Thymus (tissue), 11 donors: ENCODE measurements at regions not wholly inside any gene's neighbourhood (a gene's known extent, or its start where the extent isn't known, plus 50 kb on each side); places are given as distances from the start of the nearest gene placed in this dataset.
"Not testable (repeated sequence)": the region's sequence is repeated elsewhere in the genome, so short reads cannot be mapped to it uniquely, and the experiment has no call there.

Source experiments
- DNase-seq, 9 donors: peaks; one replicate each; pipeline ENCODE4 v3.0.0-alpha.2; 2013; ENCODE audit warnings: low spot score in 9 of 9, low read depth in 6 of 9, missing footprints in 1 of 9
- H3K27ac ChIP-seq, 2 donors: one replicate each; pipeline ENCODE4 v1.5.1; 2013; ENCODE audit warnings: control low read depth in 1 of 2, low read depth in 1 of 2, low read length in 1 of 2, mild to moderate bottlenecking in 1 of 2, moderate library complexity in 1 of 2
- H3K27me3 ChIP-seq, 2 donors: one replicate each; pipeline ENCODE4 v1.5.1; 2013; ENCODE audit warnings: low read length in 1 of 2; ENCODE audit not compliant: control insufficient read depth in 2 of 2, insufficient read depth in 1 of 2
- H3K36me3 ChIP-seq, 2 donors: one replicate each; pipeline ENCODE4 v1.5.1; 2013; ENCODE audit warnings: low read length in 1 of 2, mild to moderate bottlenecking in 1 of 2, moderate library complexity in 1 of 2; ENCODE audit not compliant: control insufficient read depth in 2 of 2, insufficient read depth in 2 of 2
- H3K4me1 ChIP-seq, 2 donors: one replicate each; pipeline ENCODE4 v1.5.1; 2013; ENCODE audit warnings: low read length in 2 of 2; ENCODE audit not compliant: control insufficient read depth in 2 of 2, insufficient read depth in 2 of 2
- H3K4me3 ChIP-seq, 2 donors: one replicate each; pipeline ENCODE4 v1.5.1; 2013; ENCODE audit warnings: low read length in 2 of 2, control low read depth in 1 of 2, mild to moderate bottlenecking in 1 of 2
- H3K9me3 ChIP-seq, 2 donors: one replicate each; pipeline ENCODE4 v1.5.1; 2013; ENCODE audit warnings: low read length in 1 of 2, mild to moderate bottlenecking in 1 of 2; ENCODE audit not compliant: control insufficient read depth in 2 of 2, insufficient read depth in 1 of 2
- WGBS: extraction: QIAGEN DNeasy Blood & Tissue Kit; methylation state at CpG from one replicate; pipeline ENCODE4 v1.1.7; 2013; 5-methylcytosine and 5-hydroxymethylcytosine counted together
- donor health status: healthy.

- H3K4me1 ChIP-seq = no peaks in the 10 kb centered on the region
- no peak overlapping the region for H3K27ac ChIP-seq
- H3K36me3 ChIP-seq = no peaks in the 10 kb centered on the region
- DNase-seq = no peak
- no peak overlapping the region for H3K4me3 ChIP-seq
- H3K9me3 ChIP-seq = no peaks in the 10 kb centered on the region
- H3K27me3 ChIP-seq = no peaks in the 10 kb centered on the region
Observed at GRCh38 chr2:83908750-83909149, 550.3 kb downstream of the SUCLG1 start.

GRCh38 chr2:83901317-83901716 is 557.8 kb downstream of the SUCLG1 start:
- Histone ChIP-seq H3K36me3 (no peaks in the 10 kb centered on the region), H3K4me1 (no peaks in the 10 kb centered on the region), H3K4me3 (no peak overlapping the region), H3K27ac (no peak overlapping the region), H3K9me3 (no peaks in the 10 kb centered on the region), H3K27me3 (no peaks in the 10 kb centered on the region)
- DNase-seq = no peak
- 69% methylated on average over 3 of the region's 3 CpGs for WGBS

GRCh38 chr2:83900862-83901261 is 558.2 kb downstream of the SUCLG1 start:
- H3K4me1 ChIP-seq = no peaks in the 10 kb centered on the region
- DNase-seq = no peak
- H3K4me3 ChIP-seq = no peak overlapping the region
- no peaks in the 10 kb centered on the region for H3K27me3 ChIP-seq
- H3K36me3 ChIP-seq = no peaks in the 10 kb centered on the region
- 56% methylated on average over 1 of the region's 1 CpG for WGBS
- no peak overlapping the region for H3K27ac ChIP-seq
- no peaks in the 10 kb centered on the region for H3K9me3 ChIP-seq

- no peaks in the 10 kb centered on the region for H3K27me3 ChIP-seq
- 99% methylated on average over 1 of the region's 1 CpG for WGBS
- H3K4me3 ChIP-seq = no peak overlapping the region
- H3K27ac ChIP-seq = no peak overlapping the region
- no peaks in the 10 kb centered on the region for H3K9me3 ChIP-seq
- no peaks in the 10 kb centered on the region for H3K36me3 ChIP-seq
- H3K4me1 ChIP-seq = no peaks in the 10 kb centered on the region
- no peak for DNase-seq
Observed at GRCh38 chr2:83899271-83899670, 559.8 kb downstream of the SUCLG1 start.

GRCh38 chr2:83894976-83895375 is 564.1 kb downstream of the SUCLG1 start:
- no peak for DNase-seq
- 91% methylated on average over 3 of the region's 3 CpGs for WGBS
- H3K4me3 ChIP-seq = no peak overlapping the region

GRCh38 chr2:83887757-83888156 is 571.3 kb downstream of the SUCLG1 start:
- DNase-seq = no peak
- H3K27ac ChIP-seq = no peak overlapping the region
- H3K36me3 ChIP-seq = no peaks in the 10 kb centered on the region
- no peaks in the 10 kb centered on the region for H3K27me3 ChIP-seq
- no peaks in the 10 kb centered on the region for H3K4me1 ChIP-seq
- H3K9me3 ChIP-seq = no peaks in the 10 kb centered on the region
- no peak overlapping the region for H3K4me3 ChIP-seq

More at GRCh38 chr2:83894976-83895375, 564.1 kb downstream of the SUCLG1 start:
- no peaks in the 10 kb centered on the region for H3K27me3 ChIP-seq
- H3K4me1 ChIP-seq = no peaks in the 10 kb centered on the region
- no peaks in the 10 kb centered on the region for H3K9me3 ChIP-seq
- no peaks in the 10 kb centered on the region for H3K36me3 ChIP-seq
- no peak overlapping the region for H3K27ac ChIP-seq

- WGBS = 92% methylated on average over 20 of the region's 20 CpGs
- DNase-seq = no peak
- Histone ChIP-seq H3K4me3 (no peak overlapping the region), H3K27ac (no peak overlapping the region), H3K4me1 (no peaks in the 10 kb centered on the region), H3K9me3 (peaks cover 0 to 27% of the 10 kb centered on the region in 2 donors), H3K36me3 (no peaks in the 10 kb centered on the region), H3K27me3 (no peaks in the 10 kb centered on the region)
Observed at GRCh38 chr2:83879127-83879526, 580.0 kb downstream of the SUCLG1 start.

GRCh38 chr2:83877261-83877660 is 581.8 kb downstream of the SUCLG1 start:
- not testable (repeated sequence) for H3K27me3 ChIP-seq, H3K36me3 ChIP-seq, H3K27ac ChIP-seq, DNase-seq, H3K4me3 ChIP-seq, H3K4me1 ChIP-seq
- 97% methylated on average over 17 of the region's 17 CpGs for WGBS
- peaks cover 0 to 34% of the 10 kb centered on the region in 2 donors for H3K9me3 ChIP-seq

GRCh38 chr2:83874712-83875430 is 584.2 kb downstream of the SUCLG1 start:
- Histone ChIP-seq H3K9me3 (peaks cover 0 to 34% of the 10 kb centered on the region in 2 donors), H3K27ac (no peak overlapping the region), H3K4me1 (no peaks in the 10 kb centered on the region), H3K36me3 (no peaks in the 10 kb centered on the region), H3K4me3 (no peak overlapping the region), H3K27me3 (no peaks in the 10 kb centered on the region)
- 82% methylated on average over 14 of the region's 14 CpGs for WGBS
- no peak for DNase-seq
